Mucosa of descending colon (tissue), 3 donors: ENCODE measurements at regions not wholly inside any gene's neighbourhood (a gene's known extent, or its start where the extent isn't known, plus 50 kb on each side); places are given as distances from the start of the nearest gene placed in this dataset.

Source experiments
- ATAC-seq: fragments of 200-7000 bp; cut with Tn5 transposase; one replicate; pipeline ENCODE4 v1.9.1; 2020; ENCODE audit warnings: mild to moderate bottlenecking, moderate library complexity
- DNase-seq, 3 donors: peaks; one replicate each; pipeline ENCODE4 v3.0.0-alpha.2; 2020
- H3K36me3 ChIP-seq: fragments of 200-600 bp; one replicate; pipeline ENCODE4 v1.8.0; 2021; ENCODE audit warnings: low read depth, mild to moderate bottlenecking
- H3K4me1 ChIP-seq: fragments of 200-600 bp; one replicate; pipeline ENCODE4 v1.8.0; 2021; ENCODE audit warnings: low read depth, mild to moderate bottlenecking
- H3K4me3 ChIP-seq: fragments of 200-600 bp; one replicate; pipeline ENCODE4 v1.8.0; 2021; ENCODE audit warnings: mild to moderate bottlenecking
- H3K9me3 ChIP-seq: fragments of 200-600 bp; one replicate; pipeline ENCODE4 v1.8.0; 2021; ENCODE audit warnings: mild to moderate bottlenecking
- intact Hi-C, 2 donors: fragments of 100-400 bp; cut with DNase I in 1 of 2; cut with micrococcal nuclease in 1 of 2; formaldehyde crosslinking; loops; one replicate each; pipeline versions ENCODE4 v1.11.0 to v1.11.1; 2022; cut with DNase I, micrococcal nuclease
- TF ChIP-seq, protein P1 (sequence below): fragments of 200-600 bp; IDR thresholded peaks from one replicate; pipeline ENCODE4 v1.8.0; 2022; ENCODE audit warnings: antibody characterized with exemption, mild to moderate bottlenecking
- donor health status: DM: no; HTN: no; CAD: no; lungs with moderate emphysema.
- donor health status: DM: no; HTN: no; CAD: no.
- donor health status: DM: no; HTN: yes; CAD: no.

DNA sequence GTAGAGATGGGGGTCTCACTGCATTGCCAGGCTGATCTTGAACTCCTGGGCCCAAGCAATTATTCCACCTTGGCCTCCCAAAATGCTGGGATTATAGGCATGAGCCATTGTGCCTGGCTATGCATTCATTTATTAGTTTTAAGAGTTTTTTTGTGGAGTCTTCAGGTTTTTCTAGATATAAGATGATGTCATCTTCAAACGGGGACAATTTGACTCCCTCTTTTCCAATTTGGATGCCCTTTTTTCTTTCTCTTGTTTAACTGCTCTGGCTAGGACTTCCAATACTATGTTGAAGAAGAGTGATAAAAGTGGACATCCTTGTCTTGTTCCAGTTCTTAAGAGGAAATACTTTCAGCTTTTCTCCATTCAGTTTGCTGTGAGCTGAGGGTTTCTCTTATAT is 113.7 kb upstream of the PARD3B start:
- Histone ChIP-seq H3K9me3 (peaks cover 7% of the 10 kb centered on the region), H3K36me3 (no peaks in the 10 kb centered on the region), H3K4me3 (no peak overlapping the region), H3K4me1 (no peaks in the 10 kb centered on the region)
- DNase-seq (no peak), ATAC-seq (no peak)
- TF ChIP-seq, protein P1, sequence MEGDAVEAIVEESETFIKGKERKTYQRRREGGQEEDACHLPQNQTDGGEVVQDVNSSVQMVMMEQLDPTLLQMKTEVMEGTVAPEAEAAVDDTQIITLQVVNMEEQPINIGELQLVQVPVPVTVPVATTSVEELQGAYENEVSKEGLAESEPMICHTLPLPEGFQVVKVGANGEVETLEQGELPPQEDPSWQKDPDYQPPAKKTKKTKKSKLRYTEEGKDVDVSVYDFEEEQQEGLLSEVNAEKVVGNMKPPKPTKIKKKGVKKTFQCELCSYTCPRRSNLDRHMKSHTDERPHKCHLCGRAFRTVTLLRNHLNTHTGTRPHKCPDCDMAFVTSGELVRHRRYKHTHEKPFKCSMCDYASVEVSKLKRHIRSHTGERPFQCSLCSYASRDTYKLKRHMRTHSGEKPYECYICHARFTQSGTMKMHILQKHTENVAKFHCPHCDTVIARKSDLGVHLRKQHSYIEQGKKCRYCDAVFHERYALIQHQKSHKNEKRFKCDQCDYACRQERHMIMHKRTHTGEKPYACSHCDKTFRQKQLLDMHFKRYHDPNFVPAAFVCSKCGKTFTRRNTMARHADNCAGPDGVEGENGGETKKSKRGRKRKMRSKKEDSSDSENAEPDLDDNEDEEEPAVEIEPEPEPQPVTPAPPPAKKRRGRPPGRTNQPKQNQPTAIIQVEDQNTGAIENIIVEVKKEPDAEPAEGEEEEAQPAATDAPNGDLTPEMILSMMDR: no peak
- intact Hi-C loops: no loop called here

DNA sequence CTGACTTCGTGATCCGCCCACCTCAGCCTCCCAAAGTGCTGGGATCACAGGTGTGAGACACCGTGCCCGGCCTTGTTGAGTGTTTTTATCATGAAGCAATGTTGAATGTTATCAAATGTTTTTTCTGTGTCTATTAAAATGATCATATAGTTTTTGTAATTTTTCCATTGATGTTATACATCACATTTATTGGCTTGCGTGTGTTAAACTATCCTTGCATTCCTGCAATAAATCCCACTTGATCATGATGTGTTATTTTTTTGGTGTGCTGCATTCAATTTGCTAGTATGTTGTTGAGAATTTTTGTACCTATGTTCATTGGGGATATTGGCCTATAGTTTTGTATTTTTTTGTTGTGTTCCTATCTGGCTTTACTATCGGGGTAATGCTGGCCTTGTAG is 113.1 kb upstream of the PARD3B start:
- intact Hi-C loops: no loop called here
- H3K4me1 ChIP-seq: no peaks in the 10 kb centered on the region
- TF ChIP-seq, protein P1: no peak
- DNase-seq (no peak), ATAC-seq (no peak)
- no peaks in the 10 kb centered on the region for H3K36me3 ChIP-seq
- no peak overlapping the region for H3K4me3 ChIP-seq
- peaks cover 7% of the 10 kb centered on the region for H3K9me3 ChIP-seq

DNA sequence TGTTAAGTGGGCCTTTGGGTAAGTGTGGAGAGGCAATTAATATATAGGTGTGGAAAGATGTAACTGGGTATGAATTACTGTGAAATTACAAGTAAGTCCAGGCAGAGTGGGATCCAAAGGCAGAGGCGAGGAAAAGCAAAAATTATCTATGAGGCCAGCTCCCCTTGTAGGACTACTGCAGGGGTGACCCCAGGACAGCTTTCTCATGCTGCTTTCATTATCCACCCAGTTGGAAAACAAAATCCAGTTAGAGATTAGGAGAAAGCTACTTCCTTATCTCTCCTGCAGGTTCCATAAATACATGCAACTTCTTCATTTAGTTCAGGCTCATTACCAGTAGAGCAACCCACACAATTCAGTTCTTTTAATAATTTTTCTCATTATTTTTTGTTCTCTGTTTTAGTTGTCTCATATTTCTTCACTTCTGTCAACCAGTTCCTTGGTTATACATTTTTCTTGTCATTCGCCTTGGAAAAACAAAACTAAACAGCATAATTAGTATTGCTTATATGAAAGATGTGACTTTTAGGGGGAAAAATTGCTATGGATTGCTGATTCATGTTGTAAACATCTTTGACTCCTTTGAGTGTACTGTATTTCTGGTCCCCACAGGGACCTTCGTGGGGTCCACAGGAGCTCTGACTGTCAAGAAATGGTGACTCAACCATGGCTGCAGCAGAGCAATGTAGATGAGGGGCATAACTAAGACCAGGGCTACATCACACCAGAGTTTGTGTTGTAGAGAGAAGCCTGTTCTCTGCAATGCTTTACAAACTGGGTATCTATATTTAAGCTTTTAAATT is 110.4 kb upstream of the PARD3B start:
- H3K4me3 ChIP-seq: no peak overlapping the region
- DNase-seq: no peak
- intact Hi-C loops: no loop called here
- no peak for ATAC-seq
- no peaks in the 10 kb centered on the region for H3K4me1 ChIP-seq
- H3K9me3 ChIP-seq: peaks cover 7% of the 10 kb centered on the region
- TF ChIP-seq, protein P1: no peak
- H3K36me3 ChIP-seq: no peaks in the 10 kb centered on the region

DNA sequence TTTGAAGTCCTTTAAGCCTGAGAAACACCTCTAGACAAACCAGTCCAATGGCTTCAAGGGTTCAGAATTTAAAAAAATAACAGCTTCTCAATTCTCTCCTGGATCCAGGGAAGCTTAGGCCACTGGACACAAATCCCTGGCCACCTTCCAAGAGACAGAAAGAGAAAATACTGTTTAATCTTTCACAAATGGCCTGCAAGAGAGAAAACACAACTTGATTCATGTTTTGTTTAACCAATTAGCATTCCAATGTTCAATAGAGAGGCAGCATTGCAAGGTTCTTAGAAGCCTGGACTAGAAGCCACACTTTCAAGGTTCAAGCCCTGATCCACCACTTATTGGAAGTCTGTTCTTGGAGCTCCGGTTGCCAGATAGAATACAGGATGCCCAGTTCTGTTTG is 109.0 kb upstream of the PARD3B start:
- TF ChIP-seq, protein P1: no peak
- no peak for ATAC-seq
- intact Hi-C loops: no loop called here
- H3K4me1 ChIP-seq: no peaks in the 10 kb centered on the region
- H3K36me3 ChIP-seq: no peaks in the 10 kb centered on the region
- no peak overlapping the region for H3K4me3 ChIP-seq
- DNase-seq: peak in 1 of 3 donors; percentile 5
- H3K9me3 ChIP-seq: peaks cover 7% of the 10 kb centered on the region

DNA sequence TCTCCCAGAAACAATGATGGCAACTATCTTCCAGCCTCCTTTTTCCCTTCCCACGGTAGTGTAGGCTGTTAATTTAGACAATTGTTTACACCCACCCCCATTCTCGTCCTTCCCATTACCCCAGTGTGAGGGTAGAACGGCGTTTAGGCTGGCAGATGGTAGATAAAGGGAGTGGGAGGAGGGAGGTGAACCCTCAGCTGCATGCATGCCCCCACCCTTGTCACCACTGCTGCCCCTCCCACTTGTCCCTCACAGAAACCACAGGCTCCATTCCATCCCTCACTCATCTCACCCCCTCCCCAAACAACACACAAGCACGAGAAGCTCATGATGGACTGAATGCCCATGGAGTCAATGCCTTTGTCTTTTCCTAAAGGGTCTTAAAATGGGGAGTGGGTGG is 107.9 kb upstream of the PARD3B start:
- no peaks in the 10 kb centered on the region for H3K4me1 ChIP-seq
- intact Hi-C loops: no loop called here
- TF ChIP-seq, protein P1: no peak
- no peak for ATAC-seq
- H3K36me3 ChIP-seq: no peaks in the 10 kb centered on the region
- DNase-seq: no peak
- no peaks in the 10 kb centered on the region for H3K9me3 ChIP-seq
- H3K4me3 ChIP-seq: no peak overlapping the region
